ENCODE measurements at regions not wholly inside any gene's neighbourhood (a gene's known extent, or its start where the extent isn't known, plus 50 kb on each side); places are given as distances from the start of the nearest gene placed in this dataset.

DNA sequence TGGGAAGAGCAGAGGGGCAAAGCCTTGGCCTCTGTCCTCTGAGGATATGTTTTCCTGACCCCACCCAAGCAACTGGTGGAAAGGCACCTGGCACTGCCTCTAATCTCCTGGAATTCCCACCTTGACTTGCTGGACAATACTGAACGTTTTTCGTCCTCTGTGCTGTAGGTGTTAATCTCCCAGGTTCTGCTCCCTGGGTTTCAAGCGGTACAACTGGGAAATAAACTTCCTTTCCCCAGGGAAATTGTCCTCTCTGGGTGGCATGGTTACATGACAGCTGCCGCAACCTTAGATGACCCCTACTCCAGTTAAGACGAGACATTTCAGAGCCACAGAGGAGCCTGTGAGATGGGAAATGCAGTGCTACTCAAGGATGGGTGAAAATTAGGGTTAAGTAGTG, 57.3 kb upstream of the BCAR3 start:
- no peak for DNase-seq (ENCODE audit: low read depth)
- TF ChIP-seq, protein P1, sequence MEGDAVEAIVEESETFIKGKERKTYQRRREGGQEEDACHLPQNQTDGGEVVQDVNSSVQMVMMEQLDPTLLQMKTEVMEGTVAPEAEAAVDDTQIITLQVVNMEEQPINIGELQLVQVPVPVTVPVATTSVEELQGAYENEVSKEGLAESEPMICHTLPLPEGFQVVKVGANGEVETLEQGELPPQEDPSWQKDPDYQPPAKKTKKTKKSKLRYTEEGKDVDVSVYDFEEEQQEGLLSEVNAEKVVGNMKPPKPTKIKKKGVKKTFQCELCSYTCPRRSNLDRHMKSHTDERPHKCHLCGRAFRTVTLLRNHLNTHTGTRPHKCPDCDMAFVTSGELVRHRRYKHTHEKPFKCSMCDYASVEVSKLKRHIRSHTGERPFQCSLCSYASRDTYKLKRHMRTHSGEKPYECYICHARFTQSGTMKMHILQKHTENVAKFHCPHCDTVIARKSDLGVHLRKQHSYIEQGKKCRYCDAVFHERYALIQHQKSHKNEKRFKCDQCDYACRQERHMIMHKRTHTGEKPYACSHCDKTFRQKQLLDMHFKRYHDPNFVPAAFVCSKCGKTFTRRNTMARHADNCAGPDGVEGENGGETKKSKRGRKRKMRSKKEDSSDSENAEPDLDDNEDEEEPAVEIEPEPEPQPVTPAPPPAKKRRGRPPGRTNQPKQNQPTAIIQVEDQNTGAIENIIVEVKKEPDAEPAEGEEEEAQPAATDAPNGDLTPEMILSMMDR (conservative IDR thresholded peaks at IDR 0.05; ENCODE audit: low read depth, low read length), result no peak
- no peak overlapping the region for H3K4me3 ChIP-seq (ENCODE audit: low read length)

DNA sequence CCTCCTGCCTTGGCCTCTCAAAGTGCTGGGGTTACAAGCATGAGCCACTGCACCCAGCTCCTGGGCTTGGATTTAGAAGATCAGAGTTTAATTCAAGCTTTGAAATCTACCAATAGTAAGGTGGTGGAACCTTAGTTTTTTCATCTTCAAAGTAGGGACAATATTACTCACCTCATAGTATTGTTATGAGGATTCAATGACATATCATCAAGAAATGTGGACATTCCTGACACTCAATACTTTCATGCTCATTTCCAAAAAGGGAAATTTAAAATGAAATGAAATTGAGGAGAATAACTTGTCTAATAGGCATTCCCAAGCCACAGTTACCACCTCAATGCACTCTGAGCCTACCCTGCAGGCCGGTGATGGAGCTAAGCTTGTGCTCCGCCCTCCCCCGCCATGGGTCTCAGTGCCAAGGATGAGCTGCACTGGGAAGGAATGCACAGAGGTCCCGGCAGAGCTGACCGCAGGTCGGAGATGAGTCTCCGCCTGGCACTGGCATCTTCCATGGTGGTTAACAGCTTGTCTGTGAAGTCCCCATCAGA, 56.5 kb upstream of the BCAR3 start:
- no peak for DNase-seq (ENCODE audit: low read depth)
- no peak overlapping the region for H3K4me3 ChIP-seq (ENCODE audit: low read length)
- TF ChIP-seq, protein P1 (conservative IDR thresholded peaks at IDR 0.05; ENCODE audit: low read depth, low read length), result no peak

DNA sequence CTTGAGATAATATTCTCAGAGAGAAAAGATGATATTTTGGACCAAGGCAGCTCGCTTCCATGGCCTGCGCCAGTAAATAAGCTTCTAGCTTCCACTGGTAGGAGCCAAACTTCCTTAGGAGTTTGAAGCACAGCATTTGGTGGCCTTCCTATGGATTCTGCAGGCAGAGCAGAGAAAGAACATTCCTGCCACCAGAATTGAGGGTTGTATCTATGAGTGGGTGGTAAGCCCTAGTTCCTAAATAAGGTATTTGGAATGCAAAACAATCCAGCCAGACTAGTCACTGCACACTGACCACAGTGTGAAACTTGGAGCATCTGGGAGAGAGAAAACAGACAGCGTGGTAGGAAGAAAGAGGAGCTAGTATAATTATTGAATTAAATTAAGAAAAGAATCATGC, 54.1 kb upstream of the BCAR3 start:
- H3K4me3 ChIP-seq (ENCODE audit: low read length), result no peak overlapping the region
- TF ChIP-seq, protein P1 (conservative IDR thresholded peaks at IDR 0.05; ENCODE audit: low read depth, low read length), result peak; percentile 7
- no peak for DNase-seq (ENCODE audit: low read depth)

DNA sequence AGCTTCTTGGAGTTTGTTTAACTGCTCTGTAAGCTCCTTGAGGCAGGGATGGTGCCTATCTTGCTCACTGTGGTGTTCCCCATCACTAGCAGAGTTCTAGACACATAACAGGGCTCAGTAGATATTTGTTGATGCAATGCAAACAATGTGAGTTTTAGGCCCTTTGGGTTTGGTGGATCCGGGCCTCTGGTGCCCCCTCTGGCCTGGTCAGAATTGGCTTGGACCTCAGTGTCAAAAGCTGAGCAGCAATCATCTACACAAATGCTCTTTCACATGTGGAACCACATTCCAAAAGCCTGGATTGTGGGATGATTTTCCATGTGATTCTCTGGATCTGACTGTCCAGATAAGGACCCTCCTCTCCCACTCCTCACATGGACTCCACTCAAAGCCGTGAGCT, 53.4 kb upstream of the BCAR3 start:
- TF ChIP-seq, protein P1 (conservative IDR thresholded peaks at IDR 0.05; ENCODE audit: low read depth, low read length), result peak; percentile 38
- H3K4me3 ChIP-seq (ENCODE audit: low read length), result no peak overlapping the region
- DNase-seq (ENCODE audit: low read depth), result no peak

DNA sequence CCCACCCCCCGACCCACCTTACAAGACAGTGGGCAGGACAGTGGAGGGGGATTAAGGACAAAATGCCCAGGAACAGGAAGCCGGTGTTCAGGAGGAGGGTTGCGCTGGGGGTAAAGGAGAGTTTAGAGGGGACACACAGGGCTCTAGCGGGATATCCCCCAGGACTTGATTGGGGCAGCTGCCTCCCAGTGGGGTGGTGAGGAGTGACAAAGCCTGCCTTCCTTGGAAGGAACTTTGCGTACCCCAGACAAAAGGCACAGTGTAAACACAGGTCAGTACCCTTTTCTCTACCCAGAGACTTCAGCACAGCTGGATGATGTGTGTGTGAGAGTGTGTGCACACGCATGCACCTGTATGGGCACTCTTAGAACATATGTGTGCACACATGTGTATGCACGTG, 51.7 kb upstream of the BCAR3 start:
- no peak for DNase-seq (ENCODE audit: low read depth)
- TF ChIP-seq, protein P1 (conservative IDR thresholded peaks at IDR 0.05; ENCODE audit: low read depth, low read length), result no peak
- no peak overlapping the region for H3K4me3 ChIP-seq (ENCODE audit: low read length)

DNA sequence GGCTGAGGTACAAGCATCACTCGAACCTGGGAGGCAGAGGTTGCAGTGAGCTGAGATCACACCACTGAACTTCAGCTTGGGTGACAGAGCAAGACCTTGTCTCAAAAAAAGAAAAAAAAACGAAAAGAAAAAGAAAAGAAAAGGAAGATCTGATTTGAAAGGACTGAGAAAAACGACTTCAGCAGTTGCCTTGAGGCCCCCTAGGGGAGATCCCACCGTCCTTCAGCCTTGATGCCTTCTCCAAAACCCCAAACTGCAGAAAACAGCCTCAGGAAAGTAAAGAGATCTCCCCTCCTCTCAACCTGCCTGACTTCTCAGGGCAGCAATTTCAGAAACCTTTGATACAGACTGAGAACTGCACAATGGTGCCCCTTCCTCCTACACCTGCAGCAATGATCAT, 50.9 kb upstream of the BCAR3 start:
- DNase-seq (ENCODE audit: low read depth), result no peak
- H3K4me3 ChIP-seq (ENCODE audit: low read length), result no peak overlapping the region
- TF ChIP-seq, protein P1 (conservative IDR thresholded peaks at IDR 0.05; ENCODE audit: low read depth, low read length), result peak; percentile 50
